MCF 10A (cell line): ENCODE measurements at regions not wholly inside any gene's neighbourhood (a gene's known extent, or its start where the extent isn't known, plus 50 kb on each side); places are given as distances from the start of the nearest gene placed in this dataset.
"Not testable (repeated sequence)": the region's sequence is repeated elsewhere in the genome, so short reads cannot be mapped to it uniquely, and the experiment has no call there.

Experiments
- BruUV-seq: library from RNA; stranded (reverse); fragments of 400-500 nt; replicated peaks from 2 replicates; lab custom pipeline; 2021; lab: Mats Ljungman, UMichigan
- CTCF ChIA-PET: fragments of 300-600 bp; sonication (Branson Sonifier 250); formaldehyde crosslinking; extraction: SDS; loops from one replicate; lab custom pipeline; 2021; ENCODE audit warnings: antibody characterized with exemption, inconsistent platforms; lab: Yijun Ruan, JAX
- POLR2A ChIA-PET: fragments of 300-600, 350-650 bp; sonication (Branson Sonifier 250); formaldehyde crosslinking; extraction: SDS; loops from one replicate; lab custom pipeline; 2020; ENCODE audit warnings: antibody characterized with exemption, inconsistent platforms; lab: Yijun Ruan, JAX
- DNase-seq: peaks from one replicate; pipeline ENCODE4 v3.0.0-alpha.2; 2018; ENCODE audit not compliant: unreplicated experiment
- H3K27ac Mint-ChIP-seq: one replicate; pipeline ENCODE4 v1.8.0; 2022; ENCODE audit warnings: mild to moderate bottlenecking, low read depth, mixed read lengths; ENCODE audit not compliant: unreplicated experiment
- H3K27me3 Mint-ChIP-seq: one replicate; pipeline ENCODE4 v1.8.0; 2022; ENCODE audit warnings: mixed read lengths; ENCODE audit not compliant: insufficient read depth, unreplicated experiment
- H3K36me3 Mint-ChIP-seq: one replicate; pipeline ENCODE4 v1.8.0; 2022; ENCODE audit warnings: mild to moderate bottlenecking, moderate library complexity, mixed read lengths; ENCODE audit not compliant: insufficient read depth, unreplicated experiment
- H3K4me1 Mint-ChIP-seq: one replicate; pipeline ENCODE4 v1.8.0; 2022; ENCODE audit warnings: mixed read lengths; ENCODE audit not compliant: insufficient read depth, unreplicated experiment
- H3K4me3 Mint-ChIP-seq: one replicate; pipeline ENCODE4 v1.8.0; 2022; ENCODE audit warnings: mild to moderate bottlenecking, moderate library complexity, mixed read lengths; ENCODE audit not compliant: unreplicated experiment
- H3K9me3 Mint-ChIP-seq: one replicate; pipeline ENCODE4 v1.8.0; 2022; ENCODE audit warnings: mixed read lengths; ENCODE audit not compliant: unreplicated experiment
- intact Hi-C: fragments of 100-400 bp; cut with micrococcal nuclease; formaldehyde crosslinking; loops from 2 replicates; pipeline ENCODE4 v1.14.1; 2022
- TF ChIP-seq, protein P1 (sequence below): fragments of 200-600 bp; IDR thresholded peaks from one replicate; pipeline ENCODE4 v1.8.0; 2022; ENCODE audit warnings: antibody characterized with exemption, mild to moderate bottlenecking; ENCODE audit not compliant: unreplicated experiment

DNA sequence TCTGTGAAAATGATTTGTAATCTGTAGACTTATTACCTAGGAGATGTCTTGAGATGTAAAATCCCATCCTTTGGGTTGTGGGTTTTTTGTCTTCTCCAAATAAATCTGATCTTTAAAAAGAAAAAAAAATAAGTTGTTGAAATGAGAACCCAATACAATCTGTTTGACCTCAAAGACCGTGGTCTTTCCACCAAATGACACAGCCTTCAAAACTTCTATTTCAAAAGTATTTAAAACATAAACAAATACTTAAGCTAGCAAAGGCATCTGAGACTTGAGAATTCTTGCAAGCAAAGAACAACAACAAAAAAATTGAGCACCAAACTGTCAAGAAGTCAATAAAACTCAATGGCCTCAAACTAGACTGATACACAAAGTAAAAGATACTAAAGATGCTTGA is 67.9 kb upstream of the HECW1 start:
- TF ChIP-seq, protein P1, sequence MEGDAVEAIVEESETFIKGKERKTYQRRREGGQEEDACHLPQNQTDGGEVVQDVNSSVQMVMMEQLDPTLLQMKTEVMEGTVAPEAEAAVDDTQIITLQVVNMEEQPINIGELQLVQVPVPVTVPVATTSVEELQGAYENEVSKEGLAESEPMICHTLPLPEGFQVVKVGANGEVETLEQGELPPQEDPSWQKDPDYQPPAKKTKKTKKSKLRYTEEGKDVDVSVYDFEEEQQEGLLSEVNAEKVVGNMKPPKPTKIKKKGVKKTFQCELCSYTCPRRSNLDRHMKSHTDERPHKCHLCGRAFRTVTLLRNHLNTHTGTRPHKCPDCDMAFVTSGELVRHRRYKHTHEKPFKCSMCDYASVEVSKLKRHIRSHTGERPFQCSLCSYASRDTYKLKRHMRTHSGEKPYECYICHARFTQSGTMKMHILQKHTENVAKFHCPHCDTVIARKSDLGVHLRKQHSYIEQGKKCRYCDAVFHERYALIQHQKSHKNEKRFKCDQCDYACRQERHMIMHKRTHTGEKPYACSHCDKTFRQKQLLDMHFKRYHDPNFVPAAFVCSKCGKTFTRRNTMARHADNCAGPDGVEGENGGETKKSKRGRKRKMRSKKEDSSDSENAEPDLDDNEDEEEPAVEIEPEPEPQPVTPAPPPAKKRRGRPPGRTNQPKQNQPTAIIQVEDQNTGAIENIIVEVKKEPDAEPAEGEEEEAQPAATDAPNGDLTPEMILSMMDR = no peak
- BruUV-seq = no TSS peak
- Mint-ChIP-seq H3K27me3 (peaks cover 8% of the 10 kb centered on the region), H3K4me3 (no peak overlapping the region), H3K4me1 (no peaks in the 10 kb centered on the region), H3K36me3 (no peaks in the 10 kb centered on the region), H3K9me3 (peaks cover 13% of the 10 kb centered on the region), H3K27ac (no peak overlapping the region)
- CTCF ChIA-PET = no interaction called here
- DNase-seq = no peak
- POLR2A ChIA-PET = no interaction called here
- intact Hi-C loops = no loop called here

DNA sequence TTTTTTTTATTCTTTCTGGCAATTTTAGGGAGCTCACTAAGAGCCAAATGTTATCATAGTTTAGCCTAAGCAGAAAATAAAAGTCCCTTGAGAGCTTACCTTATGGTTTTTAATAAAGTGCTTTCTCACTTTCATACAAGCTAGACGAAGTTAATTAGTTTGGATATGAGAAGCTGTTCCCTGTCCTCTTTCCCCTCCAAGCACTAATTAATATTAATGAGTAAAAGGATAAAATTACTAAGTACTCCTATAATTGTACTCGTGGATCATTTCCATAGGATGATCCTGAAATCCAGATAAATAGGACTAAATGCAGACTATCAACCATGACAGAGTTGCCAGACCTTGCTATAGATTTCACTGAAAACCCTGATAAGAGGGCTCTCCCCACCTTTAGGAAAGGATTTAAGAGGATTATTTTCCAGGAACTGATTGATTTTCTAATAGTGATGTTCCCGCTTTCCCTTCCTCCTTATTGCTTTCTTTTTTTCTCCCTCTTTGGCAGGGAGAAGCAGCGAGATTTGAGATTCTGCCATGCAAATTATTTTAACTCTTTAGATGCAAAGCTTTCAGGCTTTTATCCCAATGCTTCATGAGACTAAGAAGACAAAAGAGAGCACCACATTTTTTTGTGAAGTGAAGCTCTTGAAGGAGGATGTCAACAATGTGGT is 58.3 kb upstream of the HECW1 start:
- Mint-ChIP-seq H3K27me3 (peaks cover 24% of the 10 kb centered on the region), H3K4me3 (no peak overlapping the region), H3K36me3 (no peaks in the 10 kb centered on the region), H3K4me1 (no peaks in the 10 kb centered on the region), H3K9me3 (peaks cover 13% of the 10 kb centered on the region), H3K27ac (no peak overlapping the region)
- intact Hi-C loops = no loop called here
- POLR2A ChIA-PET = interaction anchor here (0.6 to 0.8 kb wide), 2 partner anchors 17 to 53 kb away, joined by 3 read pairs; no protein-coding TSS in a partner anchor
- no TSS peak for BruUV-seq
- no peak for DNase-seq
- TF ChIP-seq, protein P1 = no peak
- CTCF ChIA-PET = interaction anchor here (0.5 kb wide), 1 partner anchor 22 kb away, joined by 3 read pairs; no protein-coding TSS in a partner anchor

DNA sequence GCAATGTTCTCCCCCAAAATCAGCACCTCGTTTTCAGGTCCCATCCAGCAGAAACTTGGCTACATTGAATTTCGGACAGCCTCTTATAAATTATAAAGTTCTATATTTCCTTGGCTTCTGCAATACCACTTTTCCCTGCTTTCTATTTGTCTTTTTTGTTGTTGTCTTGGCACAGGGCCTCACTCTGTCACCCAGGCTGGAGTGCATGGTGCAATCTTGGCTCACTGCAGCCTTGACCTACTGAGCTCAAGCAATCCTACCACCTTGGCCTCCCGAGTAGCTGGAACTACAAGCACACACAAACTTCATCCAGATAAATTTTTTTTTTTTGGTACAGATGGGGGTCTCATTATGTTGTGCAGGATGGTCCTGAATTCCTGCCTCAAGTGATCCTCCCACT is 55.3 kb upstream of the HECW1 start:
- DNase-seq = no peak
- no peaks in the 10 kb centered on the region for H3K36me3 Mint-ChIP-seq
- TF ChIP-seq, protein P1 = no peak
- no TSS peak for BruUV-seq
- no peaks in the 10 kb centered on the region for H3K27me3 Mint-ChIP-seq
- no peaks in the 10 kb centered on the region for H3K9me3 Mint-ChIP-seq
- no peak overlapping the region for H3K4me3 Mint-ChIP-seq
- ChIA-PET CTCF (interaction anchor here (1.0 kb wide), 1 partner anchor 204 kb away, joined by 3 read pairs; no protein-coding TSS in a partner anchor), POLR2A (no interaction called here)
- no peak overlapping the region for H3K27ac Mint-ChIP-seq
- intact Hi-C loops = no loop called here
- H3K4me1 Mint-ChIP-seq = no peaks in the 10 kb centered on the region

DNA sequence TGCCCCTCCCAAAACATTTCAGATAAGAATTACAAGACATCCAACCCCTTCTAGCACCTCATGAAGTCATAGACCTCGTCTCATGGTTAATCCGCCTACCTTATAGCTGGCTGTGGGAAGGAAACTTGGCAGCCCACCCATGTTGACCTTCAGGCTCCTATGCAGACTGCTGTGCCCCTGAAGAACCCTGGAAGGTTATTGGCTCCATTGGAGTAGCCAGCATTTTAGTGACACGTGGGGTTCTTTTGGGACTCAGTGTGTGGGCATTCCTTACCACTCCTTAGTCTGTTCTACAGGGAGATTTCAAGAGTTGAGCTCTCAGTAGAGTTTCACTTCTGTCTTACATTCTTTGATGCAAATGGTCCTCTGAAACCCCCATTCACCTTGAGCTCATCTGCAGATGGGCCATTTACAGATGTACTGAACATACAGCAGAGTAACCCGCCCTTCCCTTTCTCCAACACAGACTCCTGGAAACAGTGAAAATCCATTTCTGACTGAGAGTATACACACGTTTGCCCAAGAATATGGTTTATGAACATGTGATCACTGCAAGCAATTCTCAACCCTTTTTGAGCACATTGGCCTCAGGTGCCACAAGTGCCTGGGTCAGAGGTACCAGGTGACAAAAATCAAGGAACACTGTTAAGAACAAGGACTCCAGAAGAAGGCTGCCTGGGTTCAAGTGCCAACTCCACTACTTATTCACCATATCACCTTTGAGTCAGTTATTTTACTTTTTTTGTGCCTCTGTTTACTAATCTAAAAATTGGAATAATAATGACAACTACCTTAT is 54.0 kb upstream of the HECW1 start:
- TF ChIP-seq, protein P1 = no peak
- H3K36me3 Mint-ChIP-seq = no peaks in the 10 kb centered on the region
- POLR2A ChIA-PET = no interaction called here
- no peaks in the 10 kb centered on the region for H3K9me3 Mint-ChIP-seq
- intact Hi-C loops = no loop called here
- no peak overlapping the region for H3K4me3 Mint-ChIP-seq
- no peaks in the 10 kb centered on the region for H3K27me3 Mint-ChIP-seq
- CTCF ChIA-PET = interaction anchor here (0.7 kb wide), 1 partner anchor 42 kb away, joined by 3 read pairs; no protein-coding TSS in a partner anchor
- no peak overlapping the region for H3K27ac Mint-ChIP-seq
- no peaks in the 10 kb centered on the region for H3K4me1 Mint-ChIP-seq
- no TSS peak for BruUV-seq
- DNase-seq = no peak

DNA sequence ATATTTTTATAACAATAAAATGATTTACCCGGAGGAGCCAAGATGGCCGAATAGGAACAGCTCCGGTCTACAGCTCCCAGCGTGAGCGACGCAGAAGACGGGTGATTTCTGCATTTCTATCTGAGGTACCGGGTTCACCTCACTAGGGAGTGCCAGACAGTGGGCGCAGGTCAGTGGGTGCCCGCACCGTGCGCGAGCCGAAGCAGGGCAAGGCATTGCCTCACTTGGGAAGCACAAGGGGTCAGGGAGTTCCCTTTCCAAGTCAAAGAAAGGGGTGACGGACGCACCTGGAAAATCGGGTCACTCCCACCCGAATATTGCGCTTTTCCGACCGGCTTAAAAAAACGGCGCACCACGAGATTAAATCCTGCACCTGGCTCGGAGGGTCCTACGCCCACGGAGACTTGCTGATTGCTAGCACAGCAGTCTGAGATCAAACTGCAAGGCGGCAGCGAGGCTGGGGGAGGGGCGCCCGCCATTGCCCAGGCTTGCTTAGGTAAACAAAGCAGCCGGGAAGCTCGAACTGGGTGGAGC is 53.3 kb upstream of the HECW1 start:
- H3K27me3 Mint-ChIP-seq, DNase-seq, H3K36me3 Mint-ChIP-seq, POLR2A ChIA-PET, H3K9me3 Mint-ChIP-seq, H3K4me3 Mint-ChIP-seq, intact Hi-C loops, BruUV-seq, H3K27ac Mint-ChIP-seq, H3K4me1 Mint-ChIP-seq: not testable (repeated sequence)
- CTCF ChIA-PET = interaction anchor here (0.7 kb wide), 1 partner anchor 43 kb away, joined by 3 read pairs; no protein-coding TSS in a partner anchor
